T-helper 1 cell treated with Interleukin-12 subunit alpha and Interleukin-12 subunit beta and Interleukin-4 antibody, amounts not matched to agents 30 μg/mL and 1 μg/mL, for 36 hours (primary cell): ENCODE measurements at regions not wholly inside any gene's neighbourhood (a gene's known extent, or its start where the extent isn't known, plus 50 kb on each side); places are given as distances from the start of the nearest gene placed in this dataset.

Experiments used
- H3K27ac Mint-ChIP-seq: one replicate; pipeline ENCODE4 v1.8.0; 2021; ENCODE audit warnings: mild to moderate bottlenecking, mixed read lengths
- H3K27me3 Mint-ChIP-seq: one replicate; pipeline ENCODE4 v1.8.0; 2021; ENCODE audit warnings: low read depth, mixed read lengths
- H3K36me3 Mint-ChIP-seq: one replicate; pipeline ENCODE4 v1.8.0; 2021; ENCODE audit warnings: low read depth, mixed read lengths
- H3K4me1 Mint-ChIP-seq: one replicate; pipeline ENCODE4 v1.8.0; 2021; ENCODE audit warnings: low read depth, mixed read lengths
- H3K4me3 Mint-ChIP-seq: one replicate; pipeline ENCODE4 v1.8.0; 2021; ENCODE audit warnings: mild to moderate bottlenecking, moderate library complexity, mixed read lengths
- H3K9me3 Mint-ChIP-seq: one replicate; pipeline ENCODE4 v1.8.0; 2021; ENCODE audit warnings: mixed read lengths

DNA sequence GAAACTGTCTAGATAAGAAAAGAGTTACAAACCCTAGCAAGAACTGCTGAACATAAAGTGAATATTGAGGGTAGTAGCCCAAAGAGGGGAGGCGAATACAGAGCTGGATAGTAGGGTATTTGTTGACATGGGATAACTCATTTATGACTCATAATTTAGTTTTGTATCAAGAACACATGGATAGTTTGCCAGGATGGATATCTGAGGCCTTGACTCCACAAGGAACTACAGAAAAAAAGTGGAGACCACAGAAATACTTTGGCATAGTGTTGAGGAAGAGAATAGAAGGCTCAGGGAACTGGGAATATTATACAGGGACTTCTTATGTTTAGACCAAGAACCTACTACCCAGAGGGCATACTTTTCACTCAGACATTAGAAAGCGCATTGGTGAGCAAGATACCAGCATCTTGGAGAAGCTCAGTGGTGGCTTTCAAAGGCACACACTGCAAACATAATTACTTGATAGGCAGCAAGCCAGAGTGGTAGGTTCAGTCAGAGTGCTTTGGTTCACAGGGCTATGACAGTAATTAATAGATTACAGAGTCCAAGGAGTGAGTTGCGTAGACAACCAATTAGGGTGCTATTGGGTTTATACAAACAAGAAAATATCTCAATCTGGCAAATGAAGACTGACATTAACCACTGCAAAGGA is 51.9 kb upstream of the ZBTB7C start:
- no peak overlapping the region for H3K27ac Mint-ChIP-seq
- no peaks in the 10 kb centered on the region for H3K9me3 Mint-ChIP-seq
- H3K4me1 Mint-ChIP-seq: peaks cover 3% of the 10 kb centered on the region
- H3K4me3 Mint-ChIP-seq: no peak overlapping the region
- no peaks in the 10 kb centered on the region for H3K36me3 Mint-ChIP-seq
- peaks cover 58% of the 10 kb centered on the region for H3K27me3 Mint-ChIP-seq

DNA sequence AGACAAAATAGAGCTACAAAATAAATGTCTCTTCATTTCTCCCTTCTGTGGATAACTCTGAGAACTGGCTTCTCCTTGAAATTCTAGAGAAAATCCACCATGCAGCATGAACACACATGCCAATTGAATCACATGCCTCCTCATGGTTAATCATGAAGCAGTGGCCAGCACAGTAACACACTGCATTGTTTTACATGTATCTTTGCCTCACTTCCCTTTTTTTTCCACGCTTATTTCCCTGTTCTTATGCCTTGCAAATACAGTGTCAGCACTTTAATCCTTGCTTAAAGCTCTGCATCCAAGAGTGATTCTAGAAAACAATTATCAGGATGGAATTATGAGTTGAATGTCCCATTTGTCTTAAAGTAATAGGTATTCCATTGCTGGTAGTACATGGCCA is 50.3 kb upstream of the ZBTB7C start:
- Mint-ChIP-seq H3K4me3 (no peak overlapping the region), H3K36me3 (no peaks in the 10 kb centered on the region), H3K4me1 (peaks cover 6% of the 10 kb centered on the region), H3K27ac (no peak overlapping the region), H3K27me3 (peaks cover 66% of the 10 kb centered on the region), H3K9me3 (no peaks in the 10 kb centered on the region)

DNA sequence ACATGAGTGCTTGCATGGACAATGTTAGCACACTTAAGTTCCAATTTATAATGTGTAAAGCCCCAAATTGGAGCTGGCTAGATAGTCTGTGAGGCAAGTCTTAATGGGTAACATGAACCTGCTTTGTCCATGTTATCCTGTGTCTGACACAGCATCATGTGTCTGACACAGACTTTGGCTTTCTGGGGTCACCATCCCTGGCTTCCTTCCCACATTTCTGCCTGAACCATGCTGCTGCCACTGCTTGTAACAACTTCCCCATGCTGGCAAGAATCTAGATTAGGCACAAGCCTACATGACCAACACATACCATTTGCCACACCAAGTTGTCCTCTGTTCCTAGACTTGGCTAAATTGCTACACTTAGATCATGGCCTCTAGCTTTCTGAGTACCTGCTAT is 49.8 kb upstream of the ZBTB7C start:
- no peak overlapping the region for H3K4me3 Mint-ChIP-seq
- no peak overlapping the region for H3K27ac Mint-ChIP-seq
- no peaks in the 10 kb centered on the region for H3K36me3 Mint-ChIP-seq
- H3K4me1 Mint-ChIP-seq: peaks cover 6% of the 10 kb centered on the region
- peaks cover 66% of the 10 kb centered on the region for H3K27me3 Mint-ChIP-seq
- H3K9me3 Mint-ChIP-seq: no peaks in the 10 kb centered on the region
